Activated naive CD4-positive, alpha-beta T cell treated with anti-CD3 and anti-CD28 coated beads, Interleukin-2, amount 50 U/mL, for 72 hours (primary cell): ENCODE measurements at regions not wholly inside any gene's neighbourhood (a gene's known extent, or its start where the extent isn't known, plus 50 kb on each side); places are given as distances from the start of the nearest gene placed in this dataset.

Experiments used
- ATAC-seq, 2 donors: fragments of 150-1000 bp; cut with Tn5 transposase; 2 replicates each; pipeline ENCODE4 v1.10.0; 2021; ENCODE audit warnings: mild to moderate bottlenecking in 2 of 2, moderate library complexity in 2 of 2
- DNase-seq, 2 donors: peaks; one replicate each; pipeline ENCODE4 v3.0.0; 2021 to 2022; ENCODE audit warnings: low spot score in 2 of 2
- H3K27ac Mint-ChIP-seq, 2 donors: one replicate each; pipeline ENCODE4 v1.8.0; 2022; ENCODE audit warnings: mild to moderate bottlenecking in 2 of 2, mixed read lengths in 2 of 2
- H3K36me3 Mint-ChIP-seq, 2 donors: one replicate each; pipeline ENCODE4 v1.8.0; 2022; ENCODE audit warnings: mixed read lengths in 2 of 2
- H3K9me3 Mint-ChIP-seq, 2 donors: one replicate each; pipeline ENCODE4 v1.8.0; 2022; ENCODE audit warnings: mixed read lengths in 2 of 2

DNA sequence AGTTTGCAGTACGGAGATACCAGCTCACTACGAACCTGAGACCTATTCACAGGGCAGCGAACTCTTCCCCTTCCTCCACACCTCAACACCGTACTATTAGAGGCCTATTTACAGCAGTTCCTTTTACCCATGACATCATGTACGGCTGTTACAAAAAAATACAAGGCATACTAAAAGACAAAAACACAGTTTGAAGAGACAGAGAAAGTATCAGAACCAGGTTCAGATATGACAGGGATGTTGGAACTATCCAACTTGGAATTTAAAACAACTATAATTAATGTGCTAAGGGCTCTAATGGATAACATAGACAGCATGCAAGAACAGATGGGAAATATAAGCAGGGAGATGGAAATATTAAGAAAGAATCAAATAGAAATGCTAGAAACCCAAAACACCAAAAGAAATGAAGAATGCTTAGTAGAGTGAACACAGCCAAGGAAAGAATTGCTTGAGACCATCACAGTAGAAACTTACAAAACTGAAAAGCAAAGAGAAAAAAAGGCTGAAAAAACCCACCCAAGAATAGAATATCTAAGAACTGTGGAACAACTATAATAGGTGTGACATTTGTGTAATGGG lies 99.2 kb upstream of the ZNF521 start:
- DNase-seq (no peak), ATAC-seq (no peak)
- peaks cover 0 to 6% of the 10 kb centered on the region in 2 donors for H3K36me3 Mint-ChIP-seq
- H3K27ac Mint-ChIP-seq: no peak overlapping the region
- peaks cover 15 to 16% of the 10 kb centered on the region in 2 donors for H3K9me3 Mint-ChIP-seq

DNA sequence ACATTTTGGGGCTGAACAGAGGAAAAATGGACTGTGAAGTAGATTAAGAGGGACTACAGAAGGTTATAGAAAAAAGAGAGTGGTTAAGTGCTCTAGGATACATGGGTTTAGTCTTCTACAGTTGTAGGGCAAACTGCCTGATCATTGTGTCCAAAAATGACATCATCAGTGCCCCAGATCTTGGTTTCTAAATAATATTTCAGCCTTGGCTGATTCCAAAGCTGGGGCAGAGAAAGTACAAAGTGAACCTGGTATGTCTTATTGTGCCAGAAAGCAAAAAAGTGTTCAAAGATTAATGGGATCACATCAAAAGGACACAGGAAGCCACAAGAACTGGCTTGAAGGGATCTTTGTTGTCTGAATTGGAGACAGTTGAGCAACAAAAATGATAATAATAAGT lies 97.1 kb upstream of the ZNF521 start:
- peaks cover 0 to 6% of the 10 kb centered on the region in 2 donors for H3K36me3 Mint-ChIP-seq
- no peak overlapping the region for H3K27ac Mint-ChIP-seq
- DNase-seq (no peak), ATAC-seq (no peak)
- H3K9me3 Mint-ChIP-seq: peaks cover 15% of the 10 kb centered on the region in 2 donors

- peaks cover 13 to 15% of the 10 kb centered on the region in 2 donors for H3K9me3 Mint-ChIP-seq
- ATAC-seq: no peak
- H3K36me3 Mint-ChIP-seq: peaks cover 0 to 6% of the 10 kb centered on the region in 2 donors
- no peak for DNase-seq
- no peak overlapping the region for H3K27ac Mint-ChIP-seq
These were observed 95.0 kb upstream of the ZNF521 start for GRCh38 chr18:25446972-25447371.

DNA sequence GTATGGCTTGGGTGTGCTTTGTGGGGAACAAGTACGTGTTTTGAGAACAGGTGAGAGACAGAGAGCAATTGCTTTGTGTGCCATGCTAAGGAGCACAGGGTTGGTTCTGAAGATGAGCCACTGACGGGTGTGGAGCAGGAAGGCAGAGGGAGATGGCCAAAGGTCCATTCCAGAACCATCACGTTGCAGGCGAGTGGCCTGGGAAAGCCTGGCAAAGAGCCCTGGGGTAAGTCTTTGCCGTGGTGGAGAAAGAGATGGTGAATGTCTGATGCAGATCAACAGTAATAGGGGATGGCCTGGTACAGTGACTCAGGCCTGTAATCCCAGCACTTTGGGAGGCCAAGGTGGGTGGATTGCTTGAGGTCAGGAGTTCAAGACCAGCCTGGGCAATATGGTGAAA lies 93.5 kb upstream of the ZNF521 start:
- no peak overlapping the region for H3K27ac Mint-ChIP-seq
- DNase-seq: no peak
- peaks cover 0 to 6% of the 10 kb centered on the region in 2 donors for H3K36me3 Mint-ChIP-seq
- ATAC-seq: no peak
- peaks cover 5 to 15% of the 10 kb centered on the region in 2 donors for H3K9me3 Mint-ChIP-seq

DNA sequence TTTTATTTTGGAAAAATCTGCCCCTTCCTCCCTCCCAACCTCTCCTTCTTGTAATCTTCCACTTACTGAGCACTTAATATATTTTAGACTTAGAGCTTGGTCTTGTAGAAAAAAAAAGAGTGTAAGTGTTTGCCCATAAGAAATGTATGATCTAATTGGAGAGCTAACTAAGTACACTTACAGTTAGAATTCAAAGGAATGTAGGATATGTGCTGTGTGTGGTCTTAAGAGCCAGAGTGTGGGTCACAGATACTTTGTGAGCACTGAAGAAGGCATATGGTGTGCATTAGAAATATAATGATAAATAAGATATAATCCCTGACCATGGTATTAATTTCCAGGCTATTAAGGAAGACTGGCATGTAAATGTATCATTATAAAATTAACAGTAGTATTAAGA lies 91.8 kb upstream of the ZNF521 start:
- Mint-ChIP-seq H3K27ac (no peak overlapping the region), H3K36me3 (peaks cover 0 to 2% of the 10 kb centered on the region in 2 donors), H3K9me3 (peaks cover 0 to 9% of the 10 kb centered on the region in 2 donors)
- ATAC-seq (no peak), DNase-seq (no peak)

GRCh38 chr18:25435149-25435782 lies 83.3 kb upstream of the ZNF521 start:
- Mint-ChIP-seq H3K36me3 (no peaks in the 10 kb centered on the region), H3K27ac (no peak overlapping the region), H3K9me3 (no peaks in the 10 kb centered on the region)
- ATAC-seq (no peak), DNase-seq (no peak)

DNA sequence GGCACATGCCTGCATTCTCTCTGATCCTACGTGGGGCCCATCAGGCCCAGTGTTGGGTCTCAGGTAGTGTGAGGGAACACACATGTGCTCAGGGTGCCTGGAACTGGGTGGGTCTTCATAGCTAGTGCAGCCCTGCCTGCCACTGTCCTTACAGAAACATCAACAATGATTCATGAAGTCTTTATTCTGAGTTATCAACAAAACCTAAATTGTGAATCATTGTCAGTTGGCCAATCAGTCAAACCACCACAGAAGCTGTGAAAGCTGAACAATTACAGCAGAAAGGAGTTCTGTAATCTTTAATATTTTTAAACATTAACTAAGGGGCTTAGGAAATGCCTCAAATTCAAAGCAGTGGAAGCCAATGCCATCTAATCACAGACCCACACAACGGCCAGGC lies 82.8 kb upstream of the ZNF521 start:
- no peak overlapping the region for H3K27ac Mint-ChIP-seq
- no peaks in the 10 kb centered on the region for H3K9me3 Mint-ChIP-seq
- ATAC-seq: no peak
- H3K36me3 Mint-ChIP-seq: no peaks in the 10 kb centered on the region
- DNase-seq: no peak

DNA sequence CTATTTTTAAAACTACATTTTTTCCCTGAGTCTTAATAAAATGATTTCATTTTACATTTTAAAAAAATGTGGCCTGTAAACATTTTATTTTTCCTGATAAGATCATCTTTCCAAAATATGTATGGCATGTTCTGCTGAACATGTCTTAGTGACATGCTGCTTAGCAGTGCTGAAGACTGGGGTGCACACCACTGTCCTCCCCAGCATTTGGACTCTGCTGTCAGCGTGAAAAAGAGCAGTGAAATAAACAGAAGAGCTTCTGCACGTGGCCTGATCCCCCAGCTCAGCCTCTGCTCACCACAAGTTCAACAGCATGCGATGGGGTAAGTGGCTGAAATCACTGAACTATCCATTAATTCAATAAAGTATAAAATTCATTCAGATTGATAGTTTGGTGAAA lies 81.6 kb upstream of the ZNF521 start:
- DNase-seq (no peak), ATAC-seq (no peak)
- Mint-ChIP-seq H3K36me3 (no peaks in the 10 kb centered on the region), H3K27ac (no peak overlapping the region), H3K9me3 (peaks cover 0 to 4% of the 10 kb centered on the region in 2 donors)

GRCh38 chr18:25425024-25425423 lies 73.1 kb upstream of the ZNF521 start:
- peaks cover 8 to 10% of the 10 kb centered on the region in 2 donors for H3K9me3 Mint-ChIP-seq

DNA sequence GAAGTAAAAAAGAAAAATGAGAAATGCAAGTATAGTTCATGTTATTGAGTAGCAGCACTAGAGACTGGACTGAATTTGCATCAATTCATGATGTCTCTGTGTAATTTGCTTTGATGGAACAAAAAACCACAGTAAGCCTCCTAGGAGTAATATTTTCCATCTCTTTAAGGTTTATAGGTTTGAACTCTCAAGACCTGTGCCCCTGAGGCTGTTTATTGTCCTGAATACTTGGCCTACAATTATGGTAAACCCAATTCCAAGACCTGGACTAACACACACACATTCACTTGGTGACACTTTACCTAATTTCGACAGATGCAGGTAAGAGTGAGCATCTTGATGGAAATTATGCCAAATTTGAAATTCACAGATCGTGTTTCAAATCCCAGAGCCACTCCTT lies 71.8 kb upstream of the ZNF521 start:
- peaks cover 5 to 8% of the 10 kb centered on the region in 2 donors for H3K9me3 Mint-ChIP-seq

More at GRCh38 chr18:25425024-25425423, 73.1 kb upstream of the ZNF521 start:
- Mint-ChIP-seq H3K27ac (no peak overlapping the region), H3K36me3 (peaks cover 0 to 4% of the 10 kb centered on the region in 2 donors)
- ATAC-seq (no peak), DNase-seq (no peak)

DNA sequence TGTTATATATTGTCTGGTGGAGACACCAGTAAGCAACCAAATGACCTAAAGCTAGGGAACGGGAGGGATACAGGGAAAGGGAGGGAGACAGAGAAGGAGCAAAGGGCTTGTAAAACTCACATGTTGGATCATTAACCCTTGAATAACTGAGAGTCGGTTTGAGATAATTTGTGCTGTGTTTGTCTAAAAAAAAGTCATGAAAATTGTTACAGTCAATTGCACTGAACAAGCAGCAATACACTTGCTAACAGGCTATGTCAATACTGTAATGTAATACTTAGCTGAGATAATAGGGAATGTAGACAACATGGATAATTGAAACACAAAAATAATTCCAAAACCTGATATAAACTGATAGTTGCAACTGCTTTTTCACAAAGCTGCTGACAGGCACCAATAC lies 71.3 kb upstream of the ZNF521 start:
- Mint-ChIP-seq H3K27ac (no peak overlapping the region), H3K36me3 (peaks cover 0 to 4% of the 10 kb centered on the region in 2 donors), H3K9me3 (peaks cover 5 to 8% of the 10 kb centered on the region in 2 donors)
- ATAC-seq: no peak
- no peak for DNase-seq

More for the DNA sequence above, 71.8 kb upstream of the ZNF521 start:
- DNase-seq: no peak
- no peak overlapping the region for H3K27ac Mint-ChIP-seq
- ATAC-seq: no peak
- peaks cover 0 to 4% of the 10 kb centered on the region in 2 donors for H3K36me3 Mint-ChIP-seq

GRCh38 chr18:25422230-25422629 lies 70.3 kb upstream of the ZNF521 start:
- Mint-ChIP-seq H3K27ac (no peak overlapping the region), H3K36me3 (peaks cover 0 to 4% of the 10 kb centered on the region in 2 donors), H3K9me3 (peaks cover 0 to 3% of the 10 kb centered on the region in 2 donors)
- no peak for DNase-seq
- ATAC-seq: no peak

- no peaks in the 10 kb centered on the region for H3K9me3 Mint-ChIP-seq
- DNase-seq: no peak
- H3K27ac Mint-ChIP-seq: no peak overlapping the region
- no peaks in the 10 kb centered on the region for H3K36me3 Mint-ChIP-seq
- ATAC-seq: no peak
These were observed 68.3 kb upstream of the ZNF521 start for GRCh38 chr18:25420077-25420825.

DNA sequence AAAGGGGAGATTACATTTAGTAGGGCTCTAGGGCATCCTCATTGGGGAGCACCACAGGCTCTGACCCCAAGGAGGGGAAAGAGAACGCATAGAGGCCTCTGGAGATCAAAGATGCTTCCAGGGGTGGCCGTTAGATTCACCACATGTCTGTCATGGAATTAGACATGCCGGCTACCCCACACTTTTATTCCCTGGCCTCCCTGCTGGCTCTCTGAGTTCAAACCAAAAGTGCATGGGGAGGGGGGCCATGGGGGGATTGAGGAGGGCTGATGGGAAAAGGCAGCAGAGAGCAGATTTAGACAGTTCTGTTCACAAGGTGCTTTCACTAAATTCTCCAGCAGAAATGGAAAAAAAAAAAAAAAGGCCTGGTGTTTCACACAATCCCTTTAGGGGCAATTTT lies 64.4 kb upstream of the ZNF521 start:
- Mint-ChIP-seq H3K9me3 (no peaks in the 10 kb centered on the region), H3K27ac (no peak overlapping the region), H3K36me3 (no peaks in the 10 kb centered on the region)
- ATAC-seq: no peak
- no peak for DNase-seq

DNA sequence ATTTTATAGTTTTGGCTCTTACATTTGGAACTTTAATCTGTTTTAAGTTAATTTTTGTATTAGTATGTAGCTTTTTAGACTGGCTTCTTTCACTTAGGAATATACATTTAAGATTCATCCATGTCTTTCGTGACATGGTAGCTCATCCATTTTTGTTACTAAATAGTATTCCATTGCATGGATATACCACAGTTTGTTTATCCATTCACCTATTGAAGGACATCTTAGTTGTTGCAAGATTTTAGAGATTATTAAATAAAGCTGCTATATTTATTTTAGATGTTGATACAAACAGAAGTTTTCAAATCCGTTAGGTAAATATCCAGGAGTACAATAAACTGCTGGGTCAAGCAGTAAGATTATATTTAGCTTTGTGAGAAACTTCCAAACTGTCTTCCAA lies 58.0 kb upstream of the ZNF521 start:
- no peak overlapping the region for H3K27ac Mint-ChIP-seq
- DNase-seq (no peak), ATAC-seq (no peak)
- peaks cover 0 to 4% of the 10 kb centered on the region in 2 donors for H3K9me3 Mint-ChIP-seq
- no peaks in the 10 kb centered on the region for H3K36me3 Mint-ChIP-seq

DNA sequence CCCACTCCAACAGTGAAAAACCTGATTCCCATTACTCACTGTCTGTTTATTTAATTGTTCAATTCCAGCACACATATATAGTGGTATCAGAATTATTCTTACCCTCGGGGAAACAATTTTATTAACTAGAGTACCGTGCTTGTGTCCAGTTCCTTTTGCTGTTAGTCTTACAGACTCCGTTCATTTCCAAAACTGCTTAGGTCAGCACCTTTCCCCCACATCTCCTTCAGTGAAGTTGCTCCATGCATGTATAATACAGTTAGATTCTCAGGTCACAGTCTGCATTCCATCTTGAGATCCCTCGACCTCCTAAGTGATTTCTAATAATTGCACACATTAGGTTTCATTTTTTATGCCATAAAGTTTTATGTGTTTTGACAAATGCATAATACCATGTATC lies 56.3 kb upstream of the ZNF521 start:
- DNase-seq (no peak), ATAC-seq (no peak)
- H3K9me3 Mint-ChIP-seq: peaks cover 0 to 4% of the 10 kb centered on the region in 2 donors
- no peaks in the 10 kb centered on the region for H3K36me3 Mint-ChIP-seq
- no peak overlapping the region for H3K27ac Mint-ChIP-seq
